H9 (cell line): ENCODE measurements at regions not wholly inside any gene's neighbourhood (a gene's known extent, or its start where the extent isn't known, plus 50 kb on each side); places are given as distances from the start of the nearest gene placed in this dataset.
A peak's percentile ranks its signal among the peaks of the same experiment; 100 is the strongest.

ENCODE experiments used
- DNase-seq: peaks from one replicate; pipeline ENCODE4 v3.0.0-alpha.2; 2017
- H2AFZ ChIP-seq: one replicate; pipeline ENCODE4 v1.6.1; 2013; ENCODE audit warnings: mild to moderate bottlenecking, low read length, control low read depth, moderate library complexity
- H2AK5ac ChIP-seq: 2 replicates; pipeline ENCODE4 v1.6.1; 2013; ENCODE audit warnings: low read length, control low read depth, mixed read lengths; ENCODE audit not compliant: insufficient read length
- H2BK120ac ChIP-seq: one replicate; pipeline ENCODE4 v1.6.1; 2013; ENCODE audit warnings: low read depth, mild to moderate bottlenecking, low read length, control low read depth, inconsistent platforms; ENCODE audit not compliant: poor library complexity, severe bottlenecking
- H2BK12ac ChIP-seq: 2 replicates; pipeline ENCODE4 v1.6.1; 2013; ENCODE audit warnings: low read length, control low read depth, mixed read lengths, low read depth; ENCODE audit not compliant: insufficient read length
- H2BK15ac ChIP-seq: 2 replicates; pipeline ENCODE4 v1.6.1; 2013; ENCODE audit warnings: low read depth, low read length, control low read depth
- H2BK20ac ChIP-seq: one replicate; pipeline ENCODE4 v1.6.1; 2013; ENCODE audit warnings: low read depth, mild to moderate bottlenecking, low read length, control low read depth, inconsistent platforms; ENCODE audit not compliant: poor library complexity, severe bottlenecking
- H2BK5ac ChIP-seq: 2 replicates; pipeline ENCODE4 v1.6.1; 2013; ENCODE audit warnings: low read length, control low read depth, mixed read lengths; ENCODE audit not compliant: insufficient read length
- H3K14ac ChIP-seq: 2 replicates; pipeline ENCODE4 v1.6.1; 2013; ENCODE audit warnings: low read length, control low read depth; ENCODE audit not compliant: insufficient read depth
- H3K18ac ChIP-seq: 2 replicates; pipeline ENCODE4 v1.6.1; 2013; ENCODE audit warnings: low read depth, mild to moderate bottlenecking, mixed read lengths, low read length, control low read depth; ENCODE audit not compliant: insufficient read length
- H3K23ac ChIP-seq: 2 replicates; pipeline ENCODE4 v1.6.1; 2013; ENCODE audit warnings: low read length, control low read depth, mixed read lengths, low read depth; ENCODE audit not compliant: insufficient read length
- H3K23me2 ChIP-seq: 2 replicates; pipeline ENCODE4 v1.6.1; 2013; ENCODE audit warnings: low read depth, mild to moderate bottlenecking, mixed read lengths, low read length, control low read depth; ENCODE audit not compliant: insufficient read length, poor library complexity, severe bottlenecking
- H3K27ac ChIP-seq: 2 replicates; pipeline ENCODE4 v1.5.1; 2013; ENCODE audit warnings: low read length, control low read depth, mixed read lengths, low read depth; ENCODE audit not compliant: insufficient read length
- H3K27me3 ChIP-seq: 2 replicates; pipeline ENCODE4 v1.6.1; 2013; ENCODE audit warnings: low read length, control low read depth, inconsistent platforms; ENCODE audit not compliant: insufficient read depth
- H3K4ac ChIP-seq: 2 replicates; pipeline ENCODE4 v1.6.1; 2013; ENCODE audit warnings: low read depth, mild to moderate bottlenecking, control low read depth, inconsistent platforms, low read length, moderate library complexity
- H3K4me1 ChIP-seq: 2 replicates; pipeline ENCODE4 v1.6.1; 2013; ENCODE audit warnings: low read length, control low read depth, inconsistent platforms; ENCODE audit not compliant: insufficient read depth
- H3K4me2 ChIP-seq: 2 replicates; pipeline ENCODE4 v1.6.1; 2013; ENCODE audit warnings: low read length, control low read depth, mixed read lengths; ENCODE audit not compliant: insufficient read length, insufficient read depth
- H3K56ac ChIP-seq: 2 replicates; pipeline ENCODE4 v1.6.1; 2013; ENCODE audit warnings: low read depth, mild to moderate bottlenecking, mixed read lengths, low read length, control low read depth; ENCODE audit not compliant: insufficient read length
- H3K79me1 ChIP-seq: 2 replicates; pipeline ENCODE4 v1.6.1; 2013; ENCODE audit warnings: low read depth, mild to moderate bottlenecking, moderate library complexity, low read length, control low read depth, inconsistent platforms; ENCODE audit not compliant: insufficient read depth, poor library complexity, severe bottlenecking
- H3K79me2 ChIP-seq: 2 replicates; pipeline ENCODE4 v1.6.1; 2013; ENCODE audit warnings: low read length, control low read depth, inconsistent platforms; ENCODE audit not compliant: insufficient read depth
- H3K9ac ChIP-seq: 2 replicates; pipeline ENCODE4 v1.6.1; 2013; ENCODE audit warnings: low read length, control low read depth, mixed read lengths; ENCODE audit not compliant: insufficient read length; ENCODE audit errors: extremely low read depth
- H3K9me3 ChIP-seq: one replicate; pipeline ENCODE4 v1.6.1; 2013; ENCODE audit warnings: low read depth, low read length, inconsistent platforms; ENCODE audit not compliant: control insufficient read depth
- H3T11ph ChIP-seq: one replicate; pipeline ENCODE4 v1.6.1; 2013; ENCODE audit warnings: mild to moderate bottlenecking, low read length, control low read depth, inconsistent platforms
- H4K20me1 ChIP-seq: one replicate; pipeline ENCODE4 v1.6.1; 2013; ENCODE audit not compliant: control insufficient read depth, insufficient read length, insufficient read depth
- H4K5ac ChIP-seq: 2 replicates; pipeline ENCODE4 v1.6.1; 2013; ENCODE audit warnings: low read depth, mild to moderate bottlenecking, mixed read lengths, low read length, control low read depth; ENCODE audit not compliant: insufficient read length
- H4K8ac ChIP-seq: replicated peaks from 2 replicates; pipeline ENCODE4 v1.6.1; 2013; ENCODE audit warnings: low read length, control low read depth, mixed read lengths, low read depth; ENCODE audit not compliant: insufficient read length
- H4K91ac ChIP-seq: 2 replicates; pipeline ENCODE4 v1.6.1; 2013; ENCODE audit warnings: low read depth, mild to moderate bottlenecking, moderate library complexity, mixed read lengths, low read length, control low read depth; ENCODE audit not compliant: insufficient read length
- H3K27ac Mint-ChIP-seq, 3 experiments: 2 replicates in 2 of 3; 3 replicates in 1 of 3; pipeline ENCODE4 v1.8.0; 2020 to 2021; ENCODE audit warnings: mixed read lengths in 3 of 3, mild to moderate bottlenecking in 1 of 3, moderate library complexity in 1 of 3
- H3K27me3 Mint-ChIP-seq: 2 replicates; pipeline ENCODE4 v1.8.0; 2021; ENCODE audit warnings: low read depth, mild to moderate bottlenecking, moderate library complexity, mixed read lengths
- H3K36me3 Mint-ChIP-seq, 3 experiments: 2 replicates in 2 of 3; 3 replicates in 1 of 3; pipeline ENCODE4 v1.8.0; 2020 to 2021; ENCODE audit warnings: low read depth in 3 of 3, mixed read lengths in 3 of 3; ENCODE audit not compliant: insufficient read depth in 1 of 3
- H3K4me1 Mint-ChIP-seq, 2 experiments: 2 replicates each; pipeline ENCODE4 v1.8.0; 2020; ENCODE audit warnings: mixed read lengths in 2 of 2
- H3K4me3 Mint-ChIP-seq, 2 experiments: 2 replicates in 1 of 2; 3 replicates in 1 of 2; pipeline ENCODE4 v1.8.0; 2020 to 2021; ENCODE audit warnings: mild to moderate bottlenecking in 2 of 2, mixed read lengths in 2 of 2, moderate library complexity in 1 of 2
- H3K9me3 Mint-ChIP-seq, 2 experiments: 2 replicates in 1 of 2; 3 replicates in 1 of 2; pipeline ENCODE4 v1.8.0; 2020; ENCODE audit warnings: mild to moderate bottlenecking in 2 of 2, mixed read lengths in 2 of 2, moderate library complexity in 1 of 2
- CTCF ChIP-seq: fragments of 200-600 bp; sonication (generic); conservative IDR thresholded peaks from 3 replicates; pipeline ENCODE4 v1.8.0; 2021; ENCODE audit warnings: antibody characterized with exemption, mild to moderate bottlenecking
- WGBS: extraction: QIAGEN DNeasy Blood & Tissue Kit; methylation state at CpG from one replicate; pipeline ENCODE4 v1.1.7; 2013; ENCODE audit warnings: missing lambda C conversion rate, low lambda C conversion rate, mixed read lengths; ENCODE audit not compliant: insufficient read length; ENCODE audit errors: extremely low coverage; 5-methylcytosine and 5-hydroxymethylcytosine counted together

GRCh38 chr13:48594096-48594815 lies 59.5 kb upstream of the CYSLTR2 start:
- H3K4me2 ChIP-seq = no peak overlapping the region
- H3K27me3 Mint-ChIP-seq = no peaks in the 10 kb centered on the region; the same call in 1 of the 2 replicates
- no peak overlapping the region for H4K5ac ChIP-seq
- DNase-seq = no peak
- H2BK15ac ChIP-seq = no peak overlapping the region
- H3K27ac Mint-ChIP-seq = peak overlapping the region; percentile 74 to 94 (median 90)
- no peak overlapping the region for H4K91ac ChIP-seq
- H3K27me3 ChIP-seq = no peaks in the 10 kb centered on the region
- no peak overlapping the region for H3K14ac ChIP-seq
- H3K9ac ChIP-seq = no peak overlapping the region
- H3K4ac ChIP-seq = no peak overlapping the region
- peaks cover 5 to 43% (median 5%) of the 10 kb centered on the region in 3 experiments; a peak in 6 of 7 replicates for H3K36me3 Mint-ChIP-seq
- no peak overlapping the region for H3K23ac ChIP-seq
- H3K56ac ChIP-seq = no peak overlapping the region
- no peak overlapping the region for H3T11ph ChIP-seq
- H3K4me1 ChIP-seq = peaks cover 16% of the 10 kb centered on the region; the same call in 1 of the 2 replicates
- H2AK5ac ChIP-seq = no peak overlapping the region
- H2BK20ac ChIP-seq = no peak overlapping the region
- no peak overlapping the region for H2BK120ac ChIP-seq
- H3K79me1 ChIP-seq = no peaks in the 10 kb centered on the region
- no peak overlapping the region for H2BK12ac ChIP-seq
- H4K8ac ChIP-seq = no peak overlapping the region
- H3K9me3 Mint-ChIP-seq = peaks cover 18 to 26% of the 10 kb centered on the region in 2 experiments
- peaks cover 50 to 52% of the 10 kb centered on the region in 2 experiments for H3K4me1 Mint-ChIP-seq
- no peak for TF ChIP-seq CTCF
- H3K18ac ChIP-seq = no peak overlapping the region
- no peak overlapping the region for H2AFZ ChIP-seq
- no peaks in the 10 kb centered on the region for H3K9me3 ChIP-seq
- H3K79me2 ChIP-seq = no peaks in the 10 kb centered on the region
- WGBS = no CpG with 5 or more reads among the region's 6 CpGs
- no peak overlapping the region for H3K4me3 Mint-ChIP-seq
- no peaks in the 10 kb centered on the region for H3K23me2 ChIP-seq
- H2BK5ac ChIP-seq = no peak overlapping the region
- no peaks in the 10 kb centered on the region for H4K20me1 ChIP-seq
- H3K27ac ChIP-seq = no peak overlapping the region
